Erythroblast (primary cell): ENCODE measurements at regions not wholly inside any gene's neighbourhood (a gene's known extent, or its start where the extent isn't known, plus 50 kb on each side); places are given as distances from the start of the nearest gene placed in this dataset.

Source experiments
- GATA1 ChIP-seq: IDR thresholded peaks from 2 replicates; pipeline ENCODE4 v1.6.1; 2011; ENCODE audit warnings: low read depth, mild to moderate bottlenecking, control low read depth, low read length, moderate library complexity
- POLR2A ChIP-seq: IDR thresholded peaks from 2 replicates; pipeline ENCODE4 v1.6.1; 2011; ENCODE audit warnings: mild to moderate bottlenecking, low read length

DNA sequence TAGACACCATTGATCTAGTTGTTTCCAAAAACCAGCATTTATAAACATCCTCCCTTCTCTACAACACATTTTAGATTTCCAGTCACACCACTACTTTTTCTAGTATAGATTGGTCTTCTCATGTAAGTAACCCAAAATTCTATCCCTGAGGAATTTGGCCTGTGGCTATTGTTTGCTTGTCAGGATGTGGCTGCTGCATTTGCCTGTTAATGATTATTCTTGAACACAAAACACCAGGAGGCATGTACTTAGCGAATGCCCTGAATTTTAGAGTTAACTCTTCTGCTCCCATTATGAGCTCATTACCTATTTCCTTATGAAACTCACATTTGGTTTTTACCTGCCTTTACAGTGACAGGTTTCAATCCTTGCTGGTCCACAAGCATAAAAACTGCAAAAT, 102.0 kb upstream of the FSTL5 start:
- TF ChIP-seq POLR2A, result no peak
- TF ChIP-seq GATA1, result no peak
